ENCODE measurements at regions not wholly inside any gene's neighbourhood (a gene's known extent, or its start where the extent isn't known, plus 50 kb on each side); places are given as distances from the start of the nearest gene placed in this dataset.
"Not testable (repeated sequence)": the region's sequence is repeated elsewhere in the genome, so short reads cannot be mapped to it uniquely, and the experiment has no call there.

DNA sequence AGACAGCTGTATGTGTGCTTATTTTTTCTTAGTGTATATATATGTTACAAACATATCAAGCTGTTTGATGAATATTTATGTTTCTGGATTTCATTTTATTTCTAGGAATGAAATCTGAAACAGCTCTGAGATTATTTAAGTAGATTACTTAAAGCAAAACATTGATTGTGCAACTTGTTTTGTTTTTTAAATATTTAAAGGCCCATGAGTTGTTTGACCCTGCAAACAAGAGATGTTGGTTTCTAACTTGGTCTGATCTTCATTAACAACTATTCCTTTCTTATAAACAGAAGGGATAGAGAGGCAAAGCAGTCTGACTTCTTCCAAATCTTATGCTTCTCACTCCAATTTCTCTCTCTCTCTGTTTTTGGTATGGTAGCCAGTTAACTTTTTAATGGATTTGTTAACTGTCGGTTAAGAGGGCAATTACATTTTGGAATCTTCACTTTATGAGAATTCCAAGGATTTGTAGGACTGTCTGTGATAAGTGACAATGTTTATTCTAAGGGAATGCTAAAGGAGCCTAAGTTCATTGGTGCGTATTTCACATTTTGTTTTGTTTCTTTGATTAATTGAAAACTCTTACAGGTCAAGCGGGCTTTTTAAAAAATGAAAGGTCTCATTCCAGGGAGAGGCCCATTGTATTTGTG lies 102.6 kb upstream of the HMGA2 start:
- in situ Hi-C loops (cut with HindIII; ENCODE audit: low sequenced_read_pairs): loop anchor here (5.0 kb wide), 1 partner anchor 96 kb away; no protein-coding TSS in a partner anchor

DNA sequence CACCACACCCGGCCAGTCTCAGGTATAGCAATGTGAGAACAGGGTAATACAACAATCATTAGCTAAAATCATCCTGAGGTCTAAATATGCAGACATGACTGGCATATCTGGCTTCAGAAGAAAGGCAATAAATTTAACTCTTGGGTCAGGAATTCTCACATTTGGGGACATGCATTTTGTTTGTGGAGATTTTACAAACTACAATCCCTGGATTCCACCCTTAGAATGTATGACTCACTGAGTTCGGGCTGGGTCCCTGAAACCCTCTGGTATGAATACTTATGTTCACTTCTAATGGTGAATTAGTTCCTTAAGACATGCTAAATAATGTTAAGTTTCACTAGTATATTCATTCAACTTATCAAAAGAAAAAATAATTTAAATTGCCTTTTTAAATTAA lies 98.9 kb upstream of the HMGA2 start:
- in situ Hi-C loops (cut with HindIII; ENCODE audit: low sequenced_read_pairs): no loop called here

DNA sequence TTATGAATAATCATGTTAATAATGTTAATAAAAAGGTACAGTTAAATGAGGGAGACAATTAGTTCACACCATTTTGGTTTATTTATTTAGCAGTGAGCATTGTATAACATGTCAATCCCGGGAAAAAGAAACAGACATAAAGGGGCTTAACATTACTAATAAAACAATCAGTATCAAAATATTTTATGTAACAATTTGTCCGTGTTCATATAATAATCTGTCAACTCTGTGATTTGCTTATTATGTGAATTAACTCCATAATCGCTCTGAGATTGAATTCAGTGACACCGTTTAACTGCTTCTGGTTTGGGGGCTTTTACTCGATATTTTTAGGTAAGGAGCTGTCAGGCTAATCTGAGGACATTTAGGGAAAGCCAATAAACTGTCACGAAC lies 95.8 kb upstream of the HMGA2 start:
- in situ Hi-C loops (cut with HindIII; ENCODE audit: low sequenced_read_pairs): no loop called here

DNA sequence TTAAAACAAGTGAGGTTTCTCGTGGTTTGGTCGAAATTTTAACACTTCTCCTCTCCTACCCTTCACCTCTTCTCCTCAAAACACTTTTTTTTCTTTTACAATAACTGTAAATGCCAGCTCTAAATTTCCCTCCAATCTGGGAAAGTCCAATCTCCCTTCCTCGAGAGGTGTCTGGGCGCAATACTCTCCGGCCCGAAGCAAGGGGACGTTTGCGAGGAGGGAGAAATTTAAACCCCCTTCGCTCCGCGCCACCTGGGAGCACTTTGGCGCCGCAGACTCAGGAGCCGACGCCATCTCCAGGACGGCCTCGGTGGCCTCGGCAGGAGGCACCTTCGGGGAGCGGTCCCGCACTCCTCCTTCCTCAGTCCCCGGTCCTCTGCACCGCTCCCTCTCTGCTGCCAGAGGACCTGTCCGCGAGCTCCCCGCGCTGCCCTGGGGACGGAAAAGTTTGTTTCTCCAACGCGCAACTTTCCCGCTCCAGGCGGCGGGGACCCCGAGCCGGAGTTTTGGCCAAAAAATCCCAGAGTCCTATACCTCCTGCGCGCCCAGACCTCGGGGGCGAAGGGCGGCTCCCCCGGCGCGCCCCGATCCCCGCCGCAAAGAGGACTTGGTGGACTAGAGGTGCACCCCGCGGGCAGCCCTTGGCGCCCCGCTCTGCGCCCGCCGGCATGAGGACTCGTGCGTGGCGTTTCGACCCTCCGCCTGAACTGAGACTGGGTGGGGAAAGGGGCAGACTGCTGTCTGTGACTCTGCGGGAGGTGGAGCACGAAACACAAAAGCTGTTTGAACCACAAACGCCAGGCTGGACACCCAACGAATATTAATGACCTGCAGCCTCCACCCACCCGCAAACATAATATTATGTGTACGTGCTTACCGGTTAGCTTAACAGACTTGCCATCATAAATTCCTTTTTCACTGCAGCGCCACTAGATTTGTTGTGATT lies 95.2 kb upstream of the HMGA2 start:
- in situ Hi-C loops (cut with HindIII; ENCODE audit: low sequenced_read_pairs): no loop called here

DNA sequence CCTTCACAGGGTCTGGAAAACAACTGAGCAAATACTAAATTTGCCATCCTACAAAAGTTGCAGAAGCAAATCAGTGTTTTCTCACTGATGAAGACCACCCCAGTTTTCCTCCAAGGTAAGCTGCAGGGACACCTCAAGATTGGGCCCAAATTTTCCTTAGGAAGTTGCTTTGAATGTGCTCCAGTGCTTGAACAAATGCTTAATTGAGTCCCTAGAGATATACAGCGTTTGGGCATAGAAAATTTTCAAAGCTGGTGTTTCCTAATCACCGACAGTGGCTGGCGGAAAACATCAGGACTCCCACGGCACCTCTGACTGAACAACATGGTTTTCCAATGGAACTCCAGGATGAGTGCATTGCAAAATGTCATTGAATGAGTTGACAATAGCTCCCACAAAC lies 92.5 kb upstream of the HMGA2 start:
- in situ Hi-C loops (cut with HindIII; ENCODE audit: low sequenced_read_pairs): no loop called here

DNA sequence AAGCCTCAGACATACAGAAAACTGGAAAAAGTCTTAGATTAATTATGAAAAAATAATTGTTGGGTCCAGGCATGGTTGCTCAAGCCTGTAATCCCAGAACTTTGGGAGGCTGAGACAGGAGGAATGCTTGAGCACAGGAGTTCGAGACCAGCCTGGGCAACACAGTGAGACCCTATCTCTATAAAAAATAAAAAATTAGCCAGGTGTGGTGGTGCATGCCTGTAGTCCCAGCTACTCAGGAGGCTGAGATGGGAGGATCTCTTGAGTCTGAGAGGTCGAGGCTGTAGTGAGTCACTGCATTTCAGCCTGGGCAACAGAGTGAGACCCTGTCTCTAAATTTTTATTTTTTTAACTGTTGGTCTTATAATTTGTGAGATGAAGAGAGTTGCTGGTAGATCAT lies 90.6 kb upstream of the HMGA2 start:
- in situ Hi-C loops (cut with HindIII; ENCODE audit: low sequenced_read_pairs): not testable (repeated sequence)

DNA sequence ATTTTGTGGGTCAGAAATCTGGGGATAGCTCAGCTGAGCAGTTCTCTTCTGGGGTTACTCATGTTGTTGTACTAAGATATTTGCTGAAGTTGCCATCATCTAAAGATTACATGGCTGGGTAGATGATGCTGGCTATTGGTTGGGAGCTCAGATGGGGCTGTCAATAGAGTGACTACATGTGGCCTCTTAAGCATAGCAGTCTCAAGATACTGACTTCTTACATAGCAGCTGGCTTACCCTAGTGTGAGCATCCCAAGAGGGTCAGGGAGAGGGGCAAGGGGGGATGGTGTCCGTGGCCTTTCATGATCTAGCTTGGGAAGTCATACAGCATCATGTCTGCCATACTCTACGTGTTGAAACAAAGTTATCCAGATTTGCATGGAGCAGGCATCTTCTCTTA lies 90.1 kb upstream of the HMGA2 start:
- in situ Hi-C loops (cut with HindIII; ENCODE audit: low sequenced_read_pairs): no loop called here

DNA sequence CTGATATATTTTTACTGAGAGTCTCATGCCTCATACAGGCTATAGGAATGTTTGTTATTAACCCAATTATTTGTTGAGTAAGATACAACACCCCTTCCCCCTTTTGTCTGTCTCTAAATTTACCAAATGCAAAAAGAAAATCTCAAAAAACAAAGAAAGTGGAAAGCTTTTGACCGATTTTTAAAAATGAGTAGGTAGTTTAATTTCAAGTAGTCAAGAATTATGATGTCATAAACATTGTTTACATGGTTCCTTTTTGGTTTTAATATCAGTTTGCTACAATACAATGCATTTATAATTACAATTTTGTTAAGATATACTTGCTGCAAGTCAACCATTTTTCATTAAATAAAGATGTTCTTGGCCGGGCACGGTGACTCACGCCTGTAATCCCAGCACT lies 84.7 kb upstream of the HMGA2 start:
- in situ Hi-C loops (cut with HindIII; ENCODE audit: low sequenced_read_pairs): no loop called here

DNA sequence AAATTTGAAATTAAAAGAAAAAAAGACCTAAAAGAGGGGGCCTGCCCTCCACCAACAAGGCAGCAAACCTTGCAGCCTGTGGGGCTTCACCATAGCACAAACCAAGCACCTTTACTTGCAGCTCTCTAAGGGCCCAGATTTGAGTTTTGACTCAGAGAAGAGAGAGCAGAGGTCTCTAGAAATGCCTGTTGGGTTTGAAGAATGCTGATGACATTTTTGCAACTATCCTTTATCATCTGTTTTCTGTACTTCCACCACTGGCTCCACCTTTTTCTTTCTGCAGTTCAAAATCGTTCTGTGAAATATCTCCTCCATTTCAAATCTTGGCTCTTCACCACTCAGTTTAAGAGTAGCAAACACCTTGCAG lies 83.8 kb upstream of the HMGA2 start:
- in situ Hi-C loops (cut with HindIII; ENCODE audit: low sequenced_read_pairs): no loop called here

DNA sequence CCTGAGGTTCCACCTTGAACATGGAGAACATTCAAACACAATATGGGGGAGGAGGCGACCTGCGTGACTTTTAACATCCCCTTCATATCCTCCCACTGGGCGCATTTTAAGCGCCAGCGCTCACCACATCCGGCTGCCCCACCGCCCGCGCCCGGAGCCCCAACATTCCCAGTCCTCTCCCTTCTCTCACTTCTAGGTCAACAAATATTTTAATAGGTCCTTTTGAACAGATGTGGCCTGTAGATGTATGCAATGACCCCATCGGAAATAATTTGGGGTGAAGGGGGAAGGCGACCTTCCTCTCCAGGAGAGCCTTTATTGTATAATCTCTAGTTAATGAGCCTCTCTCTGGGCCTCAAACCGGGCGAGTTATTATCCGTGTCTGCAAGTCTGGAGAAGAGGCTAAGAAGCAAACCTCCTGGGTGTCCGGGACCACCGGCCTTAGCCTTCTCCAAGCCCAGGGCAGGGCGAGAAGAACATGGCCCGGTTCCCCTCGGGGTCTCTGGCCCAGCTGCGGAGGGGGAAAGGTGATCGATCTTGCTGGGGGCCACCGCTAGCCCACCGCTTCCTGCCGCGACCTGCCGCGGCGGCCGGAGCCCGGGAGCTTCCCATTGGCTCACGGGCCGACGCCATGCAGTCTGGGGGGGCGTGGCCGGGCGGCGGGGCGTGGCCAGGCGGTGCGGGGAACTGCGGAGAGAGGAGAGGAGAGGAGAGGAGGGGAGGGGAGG lies 83.2 kb upstream of the HMGA2 start:
- in situ Hi-C loops (cut with HindIII; ENCODE audit: low sequenced_read_pairs): no loop called here

DNA sequence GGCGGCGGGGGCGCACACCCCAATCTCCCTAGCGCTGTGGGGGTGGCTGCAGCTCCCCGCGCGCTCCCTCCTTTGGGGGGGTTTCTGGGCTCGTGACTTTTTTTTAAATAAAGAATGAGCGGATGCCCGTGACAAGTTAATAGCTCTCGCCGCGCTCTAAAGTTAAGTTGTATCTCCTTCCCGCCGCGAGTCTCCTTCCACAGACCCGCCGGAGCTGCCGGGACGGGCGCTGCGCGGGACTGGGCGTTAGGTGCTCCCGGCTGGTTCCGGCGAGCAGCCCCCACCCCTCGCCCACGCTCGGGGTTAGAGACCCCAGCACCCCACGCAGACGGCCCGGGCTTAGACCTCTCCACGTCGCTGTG lies 82.6 kb upstream of the HMGA2 start:
- in situ Hi-C loops (cut with HindIII; ENCODE audit: low sequenced_read_pairs): no loop called here

DNA sequence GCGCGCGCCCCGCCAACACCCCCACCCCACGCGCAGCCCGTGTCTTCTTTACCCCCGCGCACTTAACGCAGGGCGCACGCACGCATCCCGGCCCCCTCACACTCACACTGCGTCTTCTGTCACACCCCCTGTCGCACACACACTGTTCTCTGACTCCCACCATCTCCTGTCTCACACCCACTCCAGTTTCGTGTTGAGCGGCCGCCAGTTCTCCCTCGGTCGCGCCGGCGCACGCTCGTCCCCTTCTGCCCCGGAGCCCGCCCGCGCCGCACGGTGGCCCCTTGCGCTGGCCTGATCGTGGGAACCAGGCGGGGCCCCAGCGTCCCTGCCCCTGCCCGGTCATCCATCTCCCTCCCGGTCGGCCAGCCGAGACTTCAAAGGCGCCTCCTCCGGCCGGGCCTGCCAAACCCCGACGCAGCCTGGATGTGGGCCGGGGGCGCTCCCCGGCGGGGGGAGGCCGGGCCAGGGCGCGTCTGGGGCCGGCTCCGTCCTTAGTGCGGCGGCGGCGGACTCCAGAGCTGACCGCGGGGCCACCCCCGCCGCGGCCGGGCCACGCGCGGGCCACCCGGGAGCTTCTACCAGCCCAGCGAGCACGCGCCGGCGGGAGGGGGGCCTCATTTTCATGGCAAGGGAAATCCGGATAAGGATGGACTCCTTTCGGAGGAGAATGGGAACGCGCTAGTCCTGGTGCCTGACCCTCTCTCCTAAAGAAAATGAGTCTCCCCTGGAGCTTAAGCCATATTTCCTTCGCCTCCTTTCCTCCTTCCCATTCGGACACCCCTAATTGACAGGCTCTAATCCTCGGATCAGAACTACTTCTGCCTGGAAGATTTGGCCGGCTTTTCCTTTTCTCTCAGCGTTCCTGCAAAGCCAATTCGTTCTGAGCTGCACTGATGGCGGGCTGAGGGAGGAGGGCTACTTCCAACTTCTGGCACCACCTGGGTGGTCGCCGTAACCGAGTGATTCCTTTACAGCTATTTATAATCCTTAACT lies 82.0 kb upstream of the HMGA2 start:
- in situ Hi-C loops (cut with HindIII; ENCODE audit: low sequenced_read_pairs): no loop called here

DNA sequence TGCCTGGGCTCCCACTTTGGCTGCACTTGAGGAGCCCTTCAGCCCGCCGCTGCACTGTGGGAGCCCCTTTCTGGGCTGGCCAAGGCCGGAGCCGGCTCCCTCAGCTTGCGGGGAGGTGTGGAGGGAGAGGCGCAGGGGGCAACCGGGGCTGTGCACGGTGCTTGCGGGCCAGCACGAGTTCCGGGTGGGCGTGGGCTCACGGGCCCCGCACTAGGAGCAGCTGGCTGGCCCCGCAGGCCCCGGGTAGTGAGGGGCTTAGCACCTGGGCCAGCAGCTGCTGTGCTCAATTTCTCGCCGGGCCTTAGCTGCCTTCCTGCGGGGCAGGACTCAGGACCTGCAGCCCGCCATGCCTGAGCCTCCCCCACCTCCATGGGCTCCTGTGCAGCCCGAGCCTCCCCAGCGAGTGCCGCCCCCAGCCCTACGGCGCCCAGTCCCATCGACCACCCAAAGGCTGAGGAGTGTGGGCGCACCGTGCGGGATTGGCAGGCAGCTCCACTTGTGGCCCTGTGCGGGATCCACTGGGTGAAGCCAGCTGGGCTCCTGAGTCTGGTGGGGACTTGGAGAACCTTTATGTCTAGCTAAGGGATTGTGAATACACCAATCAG lies 79.9 kb upstream of the HMGA2 start:
- in situ Hi-C loops (cut with HindIII; ENCODE audit: low sequenced_read_pairs): not testable (repeated sequence)

DNA sequence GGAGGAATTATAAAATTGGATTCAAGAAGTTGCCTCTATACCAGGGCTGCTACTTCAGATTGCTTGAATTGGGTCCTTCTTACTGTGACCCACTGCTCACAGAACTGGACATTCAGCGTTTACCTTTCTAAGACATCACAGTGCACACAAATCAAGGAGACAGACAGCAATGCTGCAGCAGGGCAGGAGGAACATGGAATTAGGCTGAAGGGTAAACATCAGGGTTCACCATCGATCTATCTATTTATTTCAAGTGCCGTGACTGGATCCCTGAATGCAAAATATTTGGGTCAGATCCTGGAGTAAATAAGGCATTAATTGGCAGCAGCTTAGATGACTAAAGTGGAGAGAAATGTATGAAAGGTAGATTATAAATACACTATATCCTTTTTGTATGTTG lies 76.9 kb upstream of the HMGA2 start:
- in situ Hi-C loops (cut with HindIII; ENCODE audit: low sequenced_read_pairs): no loop called here

DNA sequence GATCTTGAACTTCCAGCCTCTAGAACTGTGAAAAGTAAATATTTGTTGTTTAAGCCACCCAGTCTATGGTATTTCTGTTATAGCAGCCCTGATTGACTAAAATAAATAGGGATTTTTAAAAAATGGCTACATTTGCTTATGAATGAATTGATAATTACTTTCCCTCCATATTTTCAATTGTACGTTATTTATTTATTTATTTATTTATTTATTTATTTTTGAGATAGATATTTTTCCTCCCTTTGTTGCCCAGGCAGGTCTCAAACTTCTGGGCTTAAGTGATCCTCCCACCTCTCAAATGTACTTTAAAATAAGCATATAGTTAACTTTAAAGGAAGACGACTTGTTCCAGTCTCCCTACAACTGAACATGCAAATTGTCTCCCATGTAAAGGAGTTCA lies 76.0 kb upstream of the HMGA2 start:
- in situ Hi-C loops (cut with HindIII; ENCODE audit: low sequenced_read_pairs): no loop called here

DNA sequence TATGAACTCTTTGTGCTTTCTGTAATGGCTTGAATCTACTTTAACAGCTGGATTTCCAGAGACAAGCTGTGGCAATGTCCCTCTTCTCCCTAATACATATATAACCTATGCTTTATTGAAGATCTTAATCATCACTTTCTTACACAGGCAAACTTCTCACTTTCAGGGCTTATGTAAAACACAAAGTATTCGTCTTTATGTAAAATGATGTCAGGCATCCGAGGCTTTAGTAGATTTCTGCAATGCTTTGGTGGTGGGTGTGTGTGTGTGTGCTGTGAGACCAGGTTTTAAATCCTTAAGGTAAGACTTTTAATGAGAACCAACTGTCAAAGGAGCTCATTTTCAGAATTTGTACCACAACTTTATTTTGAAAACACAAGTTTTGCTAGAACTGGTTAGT lies 70.0 kb upstream of the HMGA2 start:
- in situ Hi-C loops (cut with HindIII; ENCODE audit: low sequenced_read_pairs): no loop called here

DNA sequence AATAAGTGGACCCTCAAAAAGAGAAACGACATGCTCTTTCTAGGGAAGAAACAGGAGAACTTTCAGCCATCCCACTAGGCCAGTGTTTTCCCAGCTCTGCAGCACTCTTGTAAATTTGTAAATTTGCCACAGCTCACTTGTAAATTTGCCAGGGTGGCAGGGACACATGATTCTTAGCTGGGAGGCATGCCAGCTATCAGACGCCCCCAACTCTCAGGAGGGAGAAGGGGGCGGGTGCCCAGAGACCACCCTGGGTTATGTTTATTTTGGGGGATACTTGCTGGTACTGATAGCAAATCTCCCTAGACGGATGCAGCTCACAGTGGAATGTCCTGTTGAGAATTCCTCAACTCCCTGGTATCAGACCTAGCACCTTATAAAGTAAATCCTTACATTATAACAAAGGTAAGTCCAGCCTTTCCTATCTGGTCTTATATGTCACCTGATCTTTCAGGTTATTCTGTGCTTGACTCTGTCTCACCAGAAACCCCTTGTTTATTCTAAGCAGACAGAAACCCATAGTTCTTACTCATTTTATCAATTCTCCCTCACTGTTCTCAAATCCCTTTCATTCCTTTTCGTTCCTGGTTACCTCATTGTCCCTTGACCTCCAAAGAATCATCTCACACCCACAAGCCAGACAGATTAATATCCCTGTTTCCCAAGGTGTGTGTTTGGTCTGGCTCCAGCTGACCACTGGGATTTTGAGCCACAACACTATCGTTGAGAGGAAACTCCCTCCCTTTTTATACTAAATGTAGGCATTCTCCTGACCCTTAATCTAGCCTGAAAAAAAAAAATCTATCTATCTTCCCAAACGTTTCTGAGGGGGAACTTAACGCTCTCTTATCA lies 69.3 kb upstream of the HMGA2 start:
- in situ Hi-C loops (cut with HindIII; ENCODE audit: low sequenced_read_pairs): no loop called here

DNA sequence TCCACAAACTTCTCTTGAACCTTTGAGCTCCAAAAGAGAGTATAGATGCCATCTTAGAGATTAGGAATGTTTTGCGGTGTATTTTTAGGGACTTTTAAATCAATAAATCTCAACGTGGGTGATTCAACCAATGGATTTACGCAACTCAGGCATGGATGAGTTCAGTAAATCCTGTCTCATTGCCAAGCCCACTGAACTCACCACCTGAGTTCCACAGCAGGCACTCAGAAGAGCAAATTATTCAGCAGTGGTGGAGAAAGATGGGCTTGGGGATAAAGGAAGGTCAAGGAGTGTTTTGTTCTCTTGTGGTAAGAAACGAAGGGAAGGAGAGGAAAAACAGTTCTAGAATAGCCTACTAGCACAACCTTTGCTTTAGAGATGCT lies 68.7 kb upstream of the HMGA2 start:
- in situ Hi-C loops (cut with HindIII; ENCODE audit: low sequenced_read_pairs): no loop called here

DNA sequence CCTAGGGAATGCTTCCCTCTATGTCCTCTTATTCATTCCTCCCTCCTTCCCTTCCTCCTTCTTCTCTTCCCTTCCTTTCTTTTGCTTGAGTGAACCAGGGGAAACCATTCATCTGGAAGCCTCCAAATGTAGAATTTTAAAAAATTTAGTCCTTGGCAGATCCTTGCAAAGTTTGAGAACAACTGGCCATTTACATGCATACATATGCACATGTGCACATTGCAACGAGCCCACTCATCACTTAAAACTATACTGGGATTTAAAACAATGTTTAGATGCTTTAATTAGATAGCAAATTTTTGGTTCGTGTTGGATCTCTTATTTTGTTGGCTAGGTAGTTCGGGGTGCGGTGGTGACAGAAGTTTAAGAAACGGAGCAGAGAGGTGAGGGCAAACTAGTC lies 68.0 kb upstream of the HMGA2 start:
- in situ Hi-C loops (cut with HindIII; ENCODE audit: low sequenced_read_pairs): no loop called here
